MM.1S (cell line): ENCODE measurements at regions not wholly inside any gene's neighbourhood (a gene's known extent, or its start where the extent isn't known, plus 50 kb on each side); places are given as distances from the start of the nearest gene placed in this dataset.

Experiments used
- EZH2 ChIP-seq: fragments of 300-600 bp; sonication (generic); optimal IDR thresholded peaks from 2 replicates; pipeline ENCODE3; 2017; ENCODE audit warnings: low read depth, mild to moderate bottlenecking, antibody characterized with exemption, low read length, mixed read lengths
- TF ChIP-seq, protein P1 (sequence below): fragments of 300-600 bp; sonication (generic); IDR thresholded peaks from 2 replicates; pipeline ENCODE4 v1.5.1; 2016; ENCODE audit warnings: antibody characterized with exemption, low read length, mixed read lengths

DNA sequence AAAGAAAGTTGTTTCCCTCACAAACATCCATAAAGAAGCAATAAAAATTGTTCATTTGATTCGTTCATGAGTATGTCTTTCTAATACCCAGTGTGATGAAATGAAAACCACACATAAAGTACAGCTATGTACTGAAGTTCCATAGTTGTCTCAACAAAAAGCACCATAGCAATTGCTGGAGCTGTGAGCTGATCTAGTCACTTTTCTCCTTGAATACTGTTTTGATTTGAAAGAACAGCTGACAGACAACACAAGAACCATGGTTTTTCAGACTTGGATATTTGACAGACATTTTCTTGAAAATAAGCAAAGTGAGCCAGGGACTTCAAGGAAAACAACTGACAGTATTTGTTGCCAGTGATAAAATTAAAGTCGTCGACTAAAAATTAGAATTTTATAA lies 237.1 kb upstream of the PLD5 start:
- TF ChIP-seq, protein P1, sequence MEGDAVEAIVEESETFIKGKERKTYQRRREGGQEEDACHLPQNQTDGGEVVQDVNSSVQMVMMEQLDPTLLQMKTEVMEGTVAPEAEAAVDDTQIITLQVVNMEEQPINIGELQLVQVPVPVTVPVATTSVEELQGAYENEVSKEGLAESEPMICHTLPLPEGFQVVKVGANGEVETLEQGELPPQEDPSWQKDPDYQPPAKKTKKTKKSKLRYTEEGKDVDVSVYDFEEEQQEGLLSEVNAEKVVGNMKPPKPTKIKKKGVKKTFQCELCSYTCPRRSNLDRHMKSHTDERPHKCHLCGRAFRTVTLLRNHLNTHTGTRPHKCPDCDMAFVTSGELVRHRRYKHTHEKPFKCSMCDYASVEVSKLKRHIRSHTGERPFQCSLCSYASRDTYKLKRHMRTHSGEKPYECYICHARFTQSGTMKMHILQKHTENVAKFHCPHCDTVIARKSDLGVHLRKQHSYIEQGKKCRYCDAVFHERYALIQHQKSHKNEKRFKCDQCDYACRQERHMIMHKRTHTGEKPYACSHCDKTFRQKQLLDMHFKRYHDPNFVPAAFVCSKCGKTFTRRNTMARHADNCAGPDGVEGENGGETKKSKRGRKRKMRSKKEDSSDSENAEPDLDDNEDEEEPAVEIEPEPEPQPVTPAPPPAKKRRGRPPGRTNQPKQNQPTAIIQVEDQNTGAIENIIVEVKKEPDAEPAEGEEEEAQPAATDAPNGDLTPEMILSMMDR, result no peak
- no peak for TF ChIP-seq EZH2
